HL-60 (cell line): ENCODE measurements at regions not wholly inside any gene's neighbourhood (a gene's known extent, or its start where the extent isn't known, plus 50 kb on each side); places are given as distances from the start of the nearest gene placed in this dataset.

Experiments
- DNase-seq, 2 experiments: peaks; one replicate each; pipeline ENCODE4 v3.0.0-alpha.2; 2010 to 2020; ENCODE audit warnings: low read depth in 1 of 2, low spot score in 1 of 2
- H3K27ac ChIP-seq: fragments of 250-450 bp; sonication (Bioruptor Pico); replicated peaks from 2 replicates; pipeline ENCODE4 v1.5.1; 2020; ENCODE audit warnings: mild to moderate bottlenecking, moderate library complexity
- H3K27me3 ChIP-seq: fragments of 250-450 bp; sonication (Bioruptor Pico); 2 replicates; pipeline ENCODE4 v1.5.1; 2021; ENCODE audit warnings: mild to moderate bottlenecking, moderate library complexity; ENCODE audit not compliant: insufficient read depth, poor library complexity, severe bottlenecking
- H3K4me3 ChIP-seq: replicated peaks from 2 replicates; pipeline ENCODE4 v1.5.1; 2011; ENCODE audit warnings: mild to moderate bottlenecking, control low read depth, low read length; ENCODE audit not compliant: insufficient read depth
- GABPA ChIP-seq: IDR thresholded peaks from 2 replicates; pipeline ENCODE4 v1.6.1; 2012; ENCODE audit warnings: low read depth
- POLR2AphosphoS5 ChIP-seq: IDR thresholded peaks from 2 replicates; pipeline ENCODE4 v1.6.1; 2012; ENCODE audit warnings: low read depth
- SPI1 ChIP-seq: IDR thresholded peaks from 2 replicates; pipeline ENCODE4 v1.6.1; 2012; ENCODE audit warnings: low read depth, mild to moderate bottlenecking, borderline replicate concordance
- TF ChIP-seq, protein P1 (sequence below): IDR thresholded peaks from 2 replicates; pipeline ENCODE4 v1.6.1; 2012; ENCODE audit warnings: low read depth; ENCODE audit not compliant: insufficient replicate concordance
- TF ChIP-seq, protein P2 (sequence below): IDR thresholded peaks from one replicate; pipeline ENCODE4 v1.5.1; 2011; ENCODE audit warnings: low read length, control low read depth, inconsistent platforms; ENCODE audit not compliant: insufficient read depth

DNA sequence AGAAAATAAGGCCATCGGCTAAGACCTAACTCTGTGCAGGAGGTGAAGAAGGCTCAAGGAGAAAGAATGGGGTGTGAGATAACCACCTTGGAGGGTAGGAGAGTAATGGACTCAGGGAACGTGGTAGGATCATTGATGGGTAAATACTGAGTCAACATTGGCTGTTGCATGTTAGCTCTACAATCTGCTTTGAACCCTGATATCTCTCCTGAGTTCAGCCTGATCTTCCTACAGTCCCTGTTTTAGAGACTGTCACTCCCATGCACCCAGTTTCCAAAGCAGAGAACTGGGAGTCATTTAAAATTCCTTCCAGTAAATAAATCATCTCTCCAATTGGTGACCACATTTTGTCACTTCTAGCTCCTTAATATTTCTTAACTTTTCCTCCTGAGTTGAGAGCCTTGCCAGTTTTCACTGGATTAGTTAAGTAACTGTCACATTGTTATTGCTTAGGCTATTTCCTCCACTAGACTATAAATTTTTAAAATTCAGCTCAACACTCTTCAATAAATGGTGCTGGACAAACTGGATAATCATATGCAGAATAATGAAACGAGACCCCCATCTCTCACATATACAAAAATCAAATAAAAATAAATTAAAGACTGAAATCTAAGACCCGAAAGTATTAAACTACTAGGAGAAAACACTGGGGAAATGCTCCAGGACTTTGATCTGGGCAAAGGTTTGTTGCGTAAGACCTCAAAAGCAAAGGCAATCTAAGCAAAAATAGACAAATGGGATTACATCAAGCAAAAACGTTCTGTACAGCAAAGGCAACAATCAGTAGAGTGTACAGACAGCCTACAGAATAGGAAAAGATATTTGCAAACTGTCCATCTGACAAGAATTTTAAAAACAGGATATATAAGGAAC is 138.9 kb upstream of the TMEM170B start:
- DNase-seq = no peak
- Histone ChIP-seq H3K27ac (no peak overlapping the region), H3K27me3 (no peaks in the 10 kb centered on the region), H3K4me3 (no peak overlapping the region)
- no peak for TF ChIP-seq POLR2AphosphoS5
- TF ChIP-seq, protein P1, sequence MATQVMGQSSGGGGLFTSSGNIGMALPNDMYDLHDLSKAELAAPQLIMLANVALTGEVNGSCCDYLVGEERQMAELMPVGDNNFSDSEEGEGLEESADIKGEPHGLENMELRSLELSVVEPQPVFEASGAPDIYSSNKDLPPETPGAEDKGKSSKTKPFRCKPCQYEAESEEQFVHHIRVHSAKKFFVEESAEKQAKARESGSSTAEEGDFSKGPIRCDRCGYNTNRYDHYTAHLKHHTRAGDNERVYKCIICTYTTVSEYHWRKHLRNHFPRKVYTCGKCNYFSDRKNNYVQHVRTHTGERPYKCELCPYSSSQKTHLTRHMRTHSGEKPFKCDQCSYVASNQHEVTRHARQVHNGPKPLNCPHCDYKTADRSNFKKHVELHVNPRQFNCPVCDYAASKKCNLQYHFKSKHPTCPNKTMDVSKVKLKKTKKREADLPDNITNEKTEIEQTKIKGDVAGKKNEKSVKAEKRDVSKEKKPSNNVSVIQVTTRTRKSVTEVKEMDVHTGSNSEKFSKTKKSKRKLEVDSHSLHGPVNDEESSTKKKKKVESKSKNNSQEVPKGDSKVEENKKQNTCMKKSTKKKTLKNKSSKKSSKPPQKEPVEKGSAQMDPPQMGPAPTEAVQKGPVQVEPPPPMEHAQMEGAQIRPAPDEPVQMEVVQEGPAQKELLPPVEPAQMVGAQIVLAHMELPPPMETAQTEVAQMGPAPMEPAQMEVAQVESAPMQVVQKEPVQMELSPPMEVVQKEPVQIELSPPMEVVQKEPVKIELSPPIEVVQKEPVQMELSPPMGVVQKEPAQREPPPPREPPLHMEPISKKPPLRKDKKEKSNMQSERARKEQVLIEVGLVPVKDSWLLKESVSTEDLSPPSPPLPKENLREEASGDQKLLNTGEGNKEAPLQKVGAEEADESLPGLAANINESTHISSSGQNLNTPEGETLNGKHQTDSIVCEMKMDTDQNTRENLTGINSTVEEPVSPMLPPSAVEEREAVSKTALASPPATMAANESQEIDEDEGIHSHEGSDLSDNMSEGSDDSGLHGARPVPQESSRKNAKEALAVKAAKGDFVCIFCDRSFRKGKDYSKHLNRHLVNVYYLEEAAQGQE = no peak
- TF ChIP-seq, protein P2, sequence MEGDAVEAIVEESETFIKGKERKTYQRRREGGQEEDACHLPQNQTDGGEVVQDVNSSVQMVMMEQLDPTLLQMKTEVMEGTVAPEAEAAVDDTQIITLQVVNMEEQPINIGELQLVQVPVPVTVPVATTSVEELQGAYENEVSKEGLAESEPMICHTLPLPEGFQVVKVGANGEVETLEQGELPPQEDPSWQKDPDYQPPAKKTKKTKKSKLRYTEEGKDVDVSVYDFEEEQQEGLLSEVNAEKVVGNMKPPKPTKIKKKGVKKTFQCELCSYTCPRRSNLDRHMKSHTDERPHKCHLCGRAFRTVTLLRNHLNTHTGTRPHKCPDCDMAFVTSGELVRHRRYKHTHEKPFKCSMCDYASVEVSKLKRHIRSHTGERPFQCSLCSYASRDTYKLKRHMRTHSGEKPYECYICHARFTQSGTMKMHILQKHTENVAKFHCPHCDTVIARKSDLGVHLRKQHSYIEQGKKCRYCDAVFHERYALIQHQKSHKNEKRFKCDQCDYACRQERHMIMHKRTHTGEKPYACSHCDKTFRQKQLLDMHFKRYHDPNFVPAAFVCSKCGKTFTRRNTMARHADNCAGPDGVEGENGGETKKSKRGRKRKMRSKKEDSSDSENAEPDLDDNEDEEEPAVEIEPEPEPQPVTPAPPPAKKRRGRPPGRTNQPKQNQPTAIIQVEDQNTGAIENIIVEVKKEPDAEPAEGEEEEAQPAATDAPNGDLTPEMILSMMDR = no peak
- no peak for TF ChIP-seq GABPA
- no peak for TF ChIP-seq SPI1

DNA sequence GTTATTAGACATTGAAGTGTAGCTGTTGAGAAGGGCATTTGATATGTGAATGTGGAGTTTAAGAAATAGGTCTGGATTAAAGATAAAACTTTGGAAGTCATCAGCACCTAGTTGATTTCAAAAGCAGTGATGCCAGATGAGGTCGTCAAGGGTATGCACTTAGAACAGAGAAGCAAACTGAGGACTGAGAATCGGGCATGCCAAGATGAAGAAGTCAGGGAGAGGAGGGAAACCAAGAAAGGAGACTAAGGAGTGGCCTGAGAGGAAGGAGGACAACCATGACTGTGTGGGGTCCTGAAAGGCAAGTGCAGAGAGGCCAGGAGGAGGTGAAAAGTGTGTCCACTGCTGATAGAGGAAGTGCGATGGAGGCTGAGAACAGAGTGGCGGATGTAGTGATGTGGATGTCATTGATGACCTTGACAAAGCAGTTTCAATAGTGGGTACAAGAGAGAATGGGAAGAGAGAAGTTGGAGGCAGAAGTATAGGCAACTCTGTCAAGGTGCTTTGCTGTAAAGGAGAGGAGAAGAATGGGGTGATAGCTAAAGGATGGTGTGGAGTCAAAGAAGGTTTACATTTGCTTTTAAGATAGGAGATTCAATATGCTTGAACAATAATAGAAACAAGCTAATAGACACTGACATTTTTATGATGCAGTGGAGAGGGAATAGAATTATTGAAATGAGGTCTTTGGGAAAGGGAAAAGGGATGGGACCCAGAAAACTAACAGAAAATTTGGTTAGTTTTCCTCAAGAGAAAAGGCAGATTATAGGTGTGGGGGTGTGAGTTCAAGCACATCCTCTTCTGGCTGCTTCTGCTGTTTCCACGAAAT is 139.7 kb upstream of the TMEM170B start:
- TF ChIP-seq, protein P1 = no peak
- TF ChIP-seq GABPA (no peak), POLR2AphosphoS5 (no peak)
- Histone ChIP-seq H3K27ac (no peak overlapping the region), H3K27me3 (no peaks in the 10 kb centered on the region), H3K4me3 (no peak overlapping the region)
- DNase-seq = no peak

DNA sequence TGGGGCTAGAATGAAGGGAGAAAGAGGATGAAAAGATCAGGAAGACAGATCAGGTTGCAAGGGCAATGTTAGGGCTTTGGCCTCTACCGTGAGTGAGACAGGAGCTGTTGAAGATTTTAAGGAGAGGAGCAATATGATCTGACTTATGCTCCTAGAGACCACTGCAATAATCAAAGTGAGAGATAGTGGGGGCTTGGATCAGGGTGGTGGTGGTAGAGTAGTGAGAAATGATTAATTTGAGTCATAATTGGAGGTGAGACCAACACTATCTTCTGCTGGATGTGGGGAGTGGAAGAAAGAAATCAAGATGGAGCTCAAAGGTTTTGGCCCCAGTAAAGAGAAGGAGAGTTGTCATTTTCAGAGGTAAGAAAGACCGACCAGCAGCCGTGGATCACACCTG is 140.7 kb upstream of the TMEM170B start:
- no peak for DNase-seq
- Histone ChIP-seq H3K27me3 (no peaks in the 10 kb centered on the region), H3K4me3 (no peak overlapping the region)

More for the DNA sequence above, 140.7 kb upstream of the TMEM170B start:
- TF ChIP-seq, protein P2 = no peak
- TF ChIP-seq, protein P1 = no peak
- TF ChIP-seq SPI1 = no peak
- no peak for TF ChIP-seq POLR2AphosphoS5
- TF ChIP-seq GABPA = no peak
- H3K27ac ChIP-seq = no peak overlapping the region
